Spleen (tissue), 11 donors: ENCODE measurements at regions not wholly inside any gene's neighbourhood (a gene's known extent, or its start where the extent isn't known, plus 50 kb on each side); places are given as distances from the start of the nearest gene placed in this dataset.
"Not testable (repeated sequence)": the region's sequence is repeated elsewhere in the genome, so short reads cannot be mapped to it uniquely, and the experiment has no call there.

ENCODE experiments used
- DNase-seq: peaks from one replicate; pipeline ENCODE4 v3.0.0-alpha.2; 2020
- H3K27ac ChIP-seq, 8 donors: fragments of 200-600 bp; sonication (generic) in 7 of 8; 1 replicate in 4 of 8; 2 replicates in 4 of 8; pipeline versions ENCODE4 v1.5.0 to v1.8.0; 2016 to 2021; ENCODE audit warnings: inconsistent platforms in 4 of 8, mild to moderate bottlenecking in 4 of 8, moderate library complexity in 1 of 8
- H3K27me3 ChIP-seq, 7 donors: fragments of 200-600 bp; sonication (generic) in 6 of 7; replicated peaks in 1 of 7; 1 replicate in 4 of 7; 2 replicates in 3 of 7; pipeline versions ENCODE4 v1.5.0 to v1.8.0; 2016 to 2021; ENCODE audit warnings: inconsistent platforms in 3 of 7, mild to moderate bottlenecking in 1 of 7
- H3K36me3 ChIP-seq, 6 donors: fragments of 200-600 bp; sonication (generic) in 5 of 6; 1 replicate in 4 of 6; 2 replicates in 2 of 6; pipeline versions ENCODE4 v1.5.0 to v1.8.0; 2016 to 2021; ENCODE audit warnings: inconsistent platforms in 2 of 6
- H3K4me1 ChIP-seq, 6 donors: fragments of 200-600 bp; sonication (generic) in 5 of 6; 1 replicate in 3 of 6; 2 replicates in 3 of 6; pipeline versions ENCODE4 v1.5.0 to v1.8.0; 2016 to 2021; ENCODE audit warnings: inconsistent platforms in 3 of 6
- H3K4me3 ChIP-seq, 8 donors: fragments of 200-600 bp; sonication (generic) in 7 of 8; 1 replicate in 4 of 8; 2 replicates in 4 of 8; pipeline versions ENCODE4 v1.5.0 to v1.8.0; 2016 to 2021; ENCODE audit warnings: inconsistent platforms in 4 of 8, mild to moderate bottlenecking in 4 of 8, moderate library complexity in 2 of 8
- H3K9me3 ChIP-seq, 8 donors: fragments of 200-600 bp; sonication (generic) in 7 of 8; 1 replicate in 4 of 8; 2 replicates in 4 of 8; pipeline versions ENCODE4 v1.5.0 to v1.8.0; 2016 to 2021; ENCODE audit warnings: inconsistent platforms in 4 of 8
- CTCF ChIP-seq, 11 experiments: fragments of 200-600 bp in 7 of 11; fragments of 450-650 bp in 4 of 11; sonication (generic) in 4 of 11; IDR thresholded peaks in 8 of 11; conservative IDR thresholded peaks in 3 of 11; 1 replicate in 7 of 11; 2 replicates in 4 of 11; pipeline versions ENCODE4 v1.4.0 to v1.8.0; 2016 to 2021; ENCODE audit warnings: antibody characterized with exemption in 11 of 11, inconsistent platforms in 4 of 11, mild to moderate bottlenecking in 1 of 11
- POLR2A ChIP-seq, 3 donors: fragments of 450-650 bp; IDR thresholded peaks; one replicate each; pipeline ENCODE4 v1.5.1; 2017; ENCODE audit warnings: antibody characterized with exemption in 3 of 3, mild to moderate bottlenecking in 1 of 3
- POLR2AphosphoS5 ChIP-seq, 3 donors: sonication (generic); formaldehyde crosslinking; IDR thresholded peaks; one replicate each; pipeline ENCODE4 v1.5.1; 2017; ENCODE audit warnings: antibody characterized with exemption in 3 of 3
- WGBS, 5 donors: extraction: QIAGEN DNeasy Blood & Tissue Kit in 3 of 5; methylation state at CpG; one replicate each; pipeline versions ENCODE4 v1.1.5 to v1.1.7; 2013 to 2018; 5-methylcytosine and 5-hydroxymethylcytosine counted together
- intact Hi-C: fragments of 100-400 bp; cut with DNase I; formaldehyde crosslinking; loops from one replicate; pipeline ENCODE4 v1.15.0; 2023; ENCODE audit warnings: low total_unique reads
- donor health status: healthy with polysubstance abuse.
- donor health status: DM: no; HTN: no; CAD: no; lungs with moderate emphysema.
- donor health status: DM: no; HTN: no; CAD: no.
- donor health status: Bipolar disorder and iron deficiency.
- donor health status: healthy.
- donor health status: DM: no; HTN: no; CAD: no.
- donor health status: DM: yes; HTN: yes; CAD: no.

GRCh38 chr2:129408570-129408969 lies 570.9 kb upstream of the RAB6C start:
- peaks cover 0 to 13% (median 6%) of the 10 kb centered on the region in 8 donors for H3K9me3 ChIP-seq

GRCh38 chr2:129417041-129417440 lies 562.4 kb upstream of the RAB6C start:
- DNase-seq, H3K36me3 ChIP-seq, H3K4me1 ChIP-seq, H3K27me3 ChIP-seq, H3K4me3 ChIP-seq, H3K27ac ChIP-seq, intact Hi-C loops, H3K9me3 ChIP-seq: not testable (repeated sequence)
- 86 to 97% (median 95%) methylated on average over 9 to 17 of the region's 24 CpGs for WGBS, 5 donors

More at GRCh38 chr2:129408570-129408969, 570.9 kb upstream of the RAB6C start:
- H3K4me1 ChIP-seq = no peaks in the 10 kb centered on the region
- no peak overlapping the region for H3K27ac ChIP-seq
- no peak for TF ChIP-seq POLR2A (IDR thresholded peaks at IDR 0.05)
- TF ChIP-seq POLR2AphosphoS5 (IDR thresholded peaks at IDR 0.05) = no peak
- TF ChIP-seq CTCF (IDR thresholded peaks at IDR 0.05 in 8 of 11, conservative IDR thresholded peaks at IDR 0.05 in 3 of 11) = no peak
- WGBS, 5 donors = 84 to 94% (median 86%) methylated on average over 1 of the region's 1 CpG
- intact Hi-C loops = no loop called here
- no peaks in the 10 kb centered on the region for H3K27me3 ChIP-seq
- DNase-seq = no peak
- no peak overlapping the region for H3K4me3 ChIP-seq
- no peaks in the 10 kb centered on the region for H3K36me3 ChIP-seq

DNA sequence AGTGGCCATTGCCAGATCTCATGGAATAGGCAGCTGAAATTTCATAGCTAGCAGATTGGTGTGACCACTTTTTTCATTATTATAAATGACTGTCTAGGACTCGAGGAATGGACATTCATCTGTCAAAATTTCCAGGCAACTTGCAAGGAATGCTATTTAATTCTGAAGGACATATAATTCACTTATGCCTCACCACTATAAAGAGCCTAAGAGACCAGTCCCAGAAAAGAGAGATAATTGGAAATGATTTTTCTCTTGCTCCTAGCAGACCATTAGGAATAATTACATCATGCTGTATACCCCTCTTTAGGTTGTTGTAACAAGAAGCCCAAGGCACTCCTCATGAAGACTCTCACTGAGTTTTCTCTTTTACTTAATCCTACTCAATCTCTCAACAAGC lies 557.4 kb upstream of the RAB6C start:
- no peak for DNase-seq
- TF ChIP-seq POLR2AphosphoS5 (IDR thresholded peaks at IDR 0.05) = no peak
- TF ChIP-seq POLR2A (IDR thresholded peaks at IDR 0.05) = no peak
- H3K27ac ChIP-seq = no peak overlapping the region
- H3K27me3 ChIP-seq = no peaks in the 10 kb centered on the region
- H3K36me3 ChIP-seq = no peaks in the 10 kb centered on the region
- H3K4me1 ChIP-seq = no peaks in the 10 kb centered on the region
- intact Hi-C loops = no loop called here
- H3K4me3 ChIP-seq = no peak overlapping the region
- 38 to 68% (median 54%) methylated on average over 1 of the region's 1 CpG for WGBS, 5 donors
- H3K9me3 ChIP-seq = peaks cover 0 to 4% (median 0%) of the 10 kb centered on the region in 8 donors

- no peak overlapping the region for H3K27ac ChIP-seq
- intact Hi-C loops = no loop called here
- H3K9me3 ChIP-seq = no peaks in the 10 kb centered on the region
- no peak for DNase-seq
- no peaks in the 10 kb centered on the region for H3K4me1 ChIP-seq
- no peaks in the 10 kb centered on the region for H3K36me3 ChIP-seq
- TF ChIP-seq POLR2A (IDR thresholded peaks at IDR 0.05) = no peak
- no peak for TF ChIP-seq POLR2AphosphoS5 (IDR thresholded peaks at IDR 0.05)
- TF ChIP-seq CTCF (IDR thresholded peaks at IDR 0.05 in 8 of 11, conservative IDR thresholded peaks at IDR 0.05 in 3 of 11) = no peak
- no peak overlapping the region for H3K4me3 ChIP-seq
- WGBS, 5 donors = 83 to 91% (median 89%) methylated on average over 10 of the region's 10 CpGs
- peaks cover 0 to 13% (median 0%) of the 10 kb centered on the region in 7 donors for H3K27me3 ChIP-seq
These were observed 551.3 kb upstream of the RAB6C start for GRCh38 chr2:129428086-129428660.

DNA sequence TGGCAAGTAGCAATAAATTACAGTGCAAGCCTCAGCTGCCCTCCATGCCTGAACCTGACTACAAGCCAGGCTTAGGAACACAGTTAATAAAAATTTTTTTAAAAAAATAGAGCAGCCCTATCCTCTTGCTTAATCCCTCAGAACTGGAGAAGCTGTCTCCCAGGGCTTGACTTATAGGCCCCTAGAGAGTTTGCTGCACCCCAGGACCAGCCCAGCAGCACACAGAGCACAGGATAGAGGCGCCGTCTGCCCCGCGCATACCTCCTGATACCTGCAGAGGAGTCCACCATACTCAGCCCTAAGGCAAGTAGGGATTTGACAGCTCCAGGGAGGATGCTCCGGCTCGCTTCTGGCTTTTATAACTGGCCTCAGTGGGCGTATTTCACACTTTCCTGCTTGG lies 548.6 kb upstream of the RAB6C start:
- TF ChIP-seq POLR2A (IDR thresholded peaks at IDR 0.05) = no peak
- no peak for TF ChIP-seq POLR2AphosphoS5 (IDR thresholded peaks at IDR 0.05)
- no peak for TF ChIP-seq CTCF (IDR thresholded peaks at IDR 0.05 in 8 of 11, conservative IDR thresholded peaks at IDR 0.05 in 3 of 11)
- 79 to 89% (median 81%) methylated on average over 7 of the region's 7 CpGs for WGBS, 5 donors
- DNase-seq = no peak

More for the DNA sequence above, 548.6 kb upstream of the RAB6C start:
- Histone ChIP-seq H3K27ac (no peak overlapping the region), H3K27me3 (peaks cover 0 to 13% (median 0%) of the 10 kb centered on the region in 7 donors), H3K4me1 (no peaks in the 10 kb centered on the region), H3K36me3 (no peaks in the 10 kb centered on the region), H3K9me3 (no peaks in the 10 kb centered on the region), H3K4me3 (no peak overlapping the region)
- intact Hi-C loops = no loop called here
